ENCODE measurements at regions not wholly inside any gene's neighbourhood (a gene's known extent, or its start where the extent isn't known, plus 50 kb on each side); places are given as distances from the start of the nearest gene placed in this dataset.

GRCh38 chr12:114902665-114903064 lies 218.7 kb upstream of the TBX3 start:
- Histone ChIP-seq H3K4me3 (no peak overlapping the region), H3K9me3 (no peaks in the 10 kb centered on the region), H3K27ac (no peak overlapping the region), H3K4me1 (no peaks in the 10 kb centered on the region), H3K36me3 (no peaks in the 10 kb centered on the region), H3K27me3 (no peaks in the 10 kb centered on the region)
- DNase-seq (no peak), ATAC-seq (no peak)
- TF ChIP-seq CTCF (IDR thresholded peaks at IDR 0.05 in 4 of 5, conservative IDR thresholded peaks at IDR 0.05 in 1 of 5) = no peak
- TF ChIP-seq POLR2A (IDR thresholded peaks at IDR 0.05) = no peak
- intact Hi-C loops (cut with DNase I; ENCODE audit: low total_unique reads) = no loop called here
- in situ Hi-C loops (cut with MboI; ENCODE audit: low sequenced_read_pairs in 4 of 4) = no loop called here

- ATAC-seq (no peak), DNase-seq (no peak)
- Histone ChIP-seq H3K4me3 (no peak overlapping the region), H3K9me3 (no peaks in the 10 kb centered on the region), H3K27ac (no peak overlapping the region), H3K36me3 (no peaks in the 10 kb centered on the region), H3K27me3 (no peaks in the 10 kb centered on the region), H3K4me1 (no peaks in the 10 kb centered on the region)
- in situ Hi-C loops (cut with MboI; ENCODE audit: low sequenced_read_pairs in 4 of 4) (no loop called here), intact Hi-C loops (cut with DNase I; ENCODE audit: low total_unique reads) (no loop called here)
- TF ChIP-seq CTCF (IDR thresholded peaks at IDR 0.05 in 4 of 5, conservative IDR thresholded peaks at IDR 0.05 in 1 of 5) (no peak), POLR2A (IDR thresholded peaks at IDR 0.05) (no peak)
These were observed 217.3 kb upstream of the TBX3 start for GRCh38 chr12:114901316-114901715.

GRCh38 chr12:114898159-114898558 lies 214.2 kb upstream of the TBX3 start:
- H3K27me3 ChIP-seq = no peaks in the 10 kb centered on the region
- intact Hi-C loops (cut with DNase I; ENCODE audit: low total_unique reads) = no loop called here
- H3K36me3 ChIP-seq = no peaks in the 10 kb centered on the region
- in situ Hi-C loops (cut with MboI; ENCODE audit: low sequenced_read_pairs in 4 of 4) = no loop called here
- no peak for DNase-seq
- H3K9me3 ChIP-seq = no peaks in the 10 kb centered on the region
- H3K27ac ChIP-seq = no peak overlapping the region
- no peak overlapping the region for H3K4me3 ChIP-seq
- no peaks in the 10 kb centered on the region for H3K4me1 ChIP-seq
- no peak for ATAC-seq
- TF ChIP-seq CTCF (IDR thresholded peaks at IDR 0.05 in 4 of 5, conservative IDR thresholded peaks at IDR 0.05 in 1 of 5) = no peak
- TF ChIP-seq POLR2A (IDR thresholded peaks at IDR 0.05) = no peak

GRCh38 chr12:114895827-114896226 lies 211.9 kb upstream of the TBX3 start:
- in situ Hi-C loops (cut with MboI; ENCODE audit: low sequenced_read_pairs in 4 of 4) = no loop called here
- no peaks in the 10 kb centered on the region for H3K36me3 ChIP-seq
- ATAC-seq = no peak

More at GRCh38 chr12:114895827-114896226, 211.9 kb upstream of the TBX3 start:
- no peaks in the 10 kb centered on the region for H3K27me3 ChIP-seq
- TF ChIP-seq POLR2A (IDR thresholded peaks at IDR 0.05) (no peak), CTCF (IDR thresholded peaks at IDR 0.05 in 4 of 5, conservative IDR thresholded peaks at IDR 0.05 in 1 of 5) (no peak)
- no peaks in the 10 kb centered on the region for H3K9me3 ChIP-seq
- H3K27ac ChIP-seq = no peak overlapping the region
- intact Hi-C loops (cut with DNase I; ENCODE audit: low total_unique reads) = no loop called here
- H3K4me1 ChIP-seq = no peaks in the 10 kb centered on the region
- no peak for DNase-seq
- no peak overlapping the region for H3K4me3 ChIP-seq

Measured in gastrocnemius medialis (tissue), 4 donors.